ENCODE measurements at regions not wholly inside any gene's neighbourhood (a gene's known extent, or its start where the extent isn't known, plus 50 kb on each side); places are given as distances from the start of the nearest gene placed in this dataset.
A peak's percentile ranks its signal among the peaks of the same experiment; 100 is the strongest.

DNA sequence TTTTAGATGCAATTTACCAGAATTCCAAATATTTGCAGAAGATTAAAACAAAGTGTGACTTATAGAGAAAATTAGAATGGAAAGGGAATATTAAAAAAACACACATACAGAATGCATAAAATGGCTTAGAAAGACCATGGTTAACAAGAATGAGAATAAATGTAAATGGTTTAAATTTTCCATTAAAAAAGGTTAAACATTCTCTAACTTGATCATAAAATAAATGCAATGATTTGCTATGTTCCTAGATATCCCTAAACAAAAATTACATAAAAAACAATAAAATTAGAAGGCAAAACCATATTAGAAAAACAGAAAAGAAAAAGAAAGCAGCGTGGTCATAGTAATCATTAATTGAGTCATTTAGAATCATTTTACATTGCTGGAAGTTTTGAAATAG, 152.5 kb downstream of the TMEM38B start:
- TF ChIP-seq, protein P1, sequence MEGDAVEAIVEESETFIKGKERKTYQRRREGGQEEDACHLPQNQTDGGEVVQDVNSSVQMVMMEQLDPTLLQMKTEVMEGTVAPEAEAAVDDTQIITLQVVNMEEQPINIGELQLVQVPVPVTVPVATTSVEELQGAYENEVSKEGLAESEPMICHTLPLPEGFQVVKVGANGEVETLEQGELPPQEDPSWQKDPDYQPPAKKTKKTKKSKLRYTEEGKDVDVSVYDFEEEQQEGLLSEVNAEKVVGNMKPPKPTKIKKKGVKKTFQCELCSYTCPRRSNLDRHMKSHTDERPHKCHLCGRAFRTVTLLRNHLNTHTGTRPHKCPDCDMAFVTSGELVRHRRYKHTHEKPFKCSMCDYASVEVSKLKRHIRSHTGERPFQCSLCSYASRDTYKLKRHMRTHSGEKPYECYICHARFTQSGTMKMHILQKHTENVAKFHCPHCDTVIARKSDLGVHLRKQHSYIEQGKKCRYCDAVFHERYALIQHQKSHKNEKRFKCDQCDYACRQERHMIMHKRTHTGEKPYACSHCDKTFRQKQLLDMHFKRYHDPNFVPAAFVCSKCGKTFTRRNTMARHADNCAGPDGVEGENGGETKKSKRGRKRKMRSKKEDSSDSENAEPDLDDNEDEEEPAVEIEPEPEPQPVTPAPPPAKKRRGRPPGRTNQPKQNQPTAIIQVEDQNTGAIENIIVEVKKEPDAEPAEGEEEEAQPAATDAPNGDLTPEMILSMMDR (IDR thresholded peaks at IDR 0.05) = no peak
- DNase-seq (ENCODE audit: extremely low spot score, unreplicated experiment) = no peak
- Mint-ChIP-seq H3K4me3 (ENCODE audit: unreplicated experiment) (no peak overlapping the region), H3K4me1 (ENCODE audit: unreplicated experiment) (no peaks in the 10 kb centered on the region), H3K27ac (ENCODE audit: unreplicated experiment) (no peak overlapping the region), H3K36me3 (ENCODE audit: unreplicated experiment) (peaks cover 5% of the 10 kb centered on the region), H3K9me3 (ENCODE audit: unreplicated experiment) (peaks cover 8% of the 10 kb centered on the region), H3K27me3 (ENCODE audit: unreplicated experiment) (no peaks in the 10 kb centered on the region)

DNA sequence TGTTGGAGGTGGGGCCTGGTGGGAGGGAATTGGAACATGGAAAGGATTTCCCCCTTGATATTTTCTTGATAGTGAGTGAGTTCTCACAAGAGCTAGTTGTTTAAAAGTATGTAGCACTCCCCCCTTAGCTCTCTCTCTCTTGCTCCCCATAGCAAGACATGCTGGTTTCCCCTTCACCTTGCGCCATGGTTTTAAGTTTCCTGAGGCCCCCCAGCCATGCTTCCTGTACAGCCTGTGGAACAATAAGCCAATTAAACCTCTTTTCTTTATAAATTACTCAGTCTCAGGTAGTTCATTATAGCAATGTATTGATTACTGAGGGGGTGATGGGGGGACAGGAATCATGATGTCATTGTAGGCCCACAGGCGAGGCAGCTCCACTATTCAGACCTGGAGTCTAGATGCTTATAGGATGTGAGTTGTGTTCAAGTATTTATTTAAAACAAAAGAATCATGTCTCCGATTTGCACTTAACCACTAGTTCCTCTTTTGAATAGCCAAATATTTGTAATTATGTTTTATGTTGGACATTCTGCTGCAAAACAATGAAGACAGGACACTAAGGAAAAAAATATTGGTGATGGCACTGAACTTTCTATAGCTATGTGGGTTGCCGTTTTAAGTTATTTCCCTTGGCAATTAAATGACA, 156.6 kb downstream of the TMEM38B start:
- Mint-ChIP-seq H3K27ac (ENCODE audit: unreplicated experiment) (no peak overlapping the region), H3K36me3 (ENCODE audit: unreplicated experiment) (peaks cover 5% of the 10 kb centered on the region), H3K27me3 (ENCODE audit: unreplicated experiment) (no peaks in the 10 kb centered on the region), H3K4me3 (ENCODE audit: unreplicated experiment) (no peak overlapping the region), H3K4me1 (ENCODE audit: unreplicated experiment) (peaks cover 27% of the 10 kb centered on the region), H3K9me3 (ENCODE audit: unreplicated experiment) (peaks cover 12% of the 10 kb centered on the region)
- TF ChIP-seq, protein P1 (IDR thresholded peaks at IDR 0.05) = no peak
- DNase-seq (ENCODE audit: extremely low spot score, unreplicated experiment) = no peak

DNA sequence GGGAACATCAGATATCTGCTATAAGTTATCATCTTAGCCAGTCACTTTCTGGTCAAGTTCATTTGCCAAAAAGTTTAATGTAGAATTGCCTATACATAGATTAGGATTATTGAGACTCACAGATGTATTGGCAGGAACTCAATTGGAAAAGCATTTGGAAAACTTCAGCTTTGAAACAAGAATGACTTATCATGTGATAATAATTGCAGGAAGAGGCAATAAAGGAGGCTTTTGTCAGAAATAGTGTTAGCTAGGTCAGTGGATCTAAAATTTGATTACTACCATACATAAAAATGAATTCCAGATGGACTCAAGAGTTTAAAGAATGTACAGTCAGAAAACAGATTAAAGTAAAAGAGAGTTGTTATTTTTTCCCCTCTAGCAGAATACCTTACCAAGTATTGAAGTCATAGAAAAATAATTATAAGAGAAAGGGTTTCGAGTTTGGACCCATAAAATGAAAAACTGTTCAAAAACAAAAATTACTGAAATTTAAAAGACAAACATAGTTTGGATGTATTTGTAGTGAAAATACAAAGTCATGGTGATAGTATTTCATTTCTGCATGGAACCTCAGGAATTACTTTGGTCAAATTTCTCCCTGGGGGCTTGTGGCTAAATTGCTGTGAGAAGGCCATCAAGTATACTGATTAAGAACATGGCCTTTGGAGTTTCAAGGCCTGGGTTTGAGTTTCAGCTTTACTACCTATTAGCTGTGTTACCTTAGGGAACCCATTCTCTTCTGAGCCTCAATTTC, 159.9 kb downstream of the TMEM38B start:
- Mint-ChIP-seq H3K4me1 (ENCODE audit: unreplicated experiment) (peaks cover 45% of the 10 kb centered on the region), H3K9me3 (ENCODE audit: unreplicated experiment) (peaks cover 4% of the 10 kb centered on the region), H3K27ac (ENCODE audit: unreplicated experiment) (peak overlapping the region; percentile 56), H3K27me3 (ENCODE audit: unreplicated experiment) (no peaks in the 10 kb centered on the region), H3K4me3 (ENCODE audit: unreplicated experiment) (no peak overlapping the region), H3K36me3 (ENCODE audit: unreplicated experiment) (no peaks in the 10 kb centered on the region)
- TF ChIP-seq, protein P1 (IDR thresholded peaks at IDR 0.05) = no peak
- no peak for DNase-seq (ENCODE audit: extremely low spot score, unreplicated experiment)

DNA sequence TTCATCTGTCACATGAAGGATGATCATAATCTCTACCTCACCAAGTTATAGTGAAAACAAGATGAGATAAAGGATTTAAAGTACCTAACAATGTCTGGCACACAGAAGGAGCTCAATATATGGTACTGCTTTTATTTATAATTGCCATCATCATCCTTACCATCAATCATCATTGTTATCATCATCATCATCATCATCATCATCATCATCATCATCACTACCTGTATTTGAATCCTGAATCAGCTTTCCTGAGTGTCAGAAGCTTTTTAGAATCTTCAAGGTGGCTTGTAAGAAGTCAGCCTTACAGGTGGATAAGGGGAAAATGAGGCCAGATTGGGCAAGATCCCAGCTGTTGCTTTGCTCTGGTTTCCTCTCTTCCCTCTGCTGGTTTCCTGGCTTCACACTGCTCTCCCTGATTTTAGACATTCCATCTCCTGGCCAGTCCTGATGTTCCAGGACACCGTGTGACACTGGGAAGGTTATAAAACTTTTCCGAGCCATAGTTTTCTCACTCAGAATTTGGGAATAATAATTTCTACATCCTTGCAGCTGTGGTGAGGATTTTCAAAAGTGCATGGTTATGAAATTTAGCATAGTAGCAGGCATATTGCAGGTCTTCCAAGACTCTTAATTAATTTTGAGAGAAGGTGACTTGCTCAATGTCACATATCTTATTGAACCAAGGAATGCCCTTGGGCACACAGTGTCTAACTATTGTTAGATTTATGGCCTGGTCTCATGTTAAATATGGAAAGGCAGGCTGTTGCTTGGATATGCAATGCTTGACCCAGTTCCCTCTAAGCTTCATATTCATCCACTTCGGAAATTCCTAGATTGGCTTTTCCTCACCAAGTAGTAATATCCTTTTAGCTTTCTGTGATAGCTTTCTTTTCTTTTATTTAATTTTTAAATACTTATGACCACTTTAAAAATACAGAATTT, 160.7 kb downstream of the TMEM38B start:
- no peak for DNase-seq (ENCODE audit: extremely low spot score, unreplicated experiment)

More for the DNA sequence above, 160.7 kb downstream of the TMEM38B start:
- TF ChIP-seq, protein P1 (IDR thresholded peaks at IDR 0.05) = no peak
- H3K27ac Mint-ChIP-seq (ENCODE audit: unreplicated experiment) = no peak overlapping the region
- H3K4me3 Mint-ChIP-seq (ENCODE audit: unreplicated experiment) = no peak overlapping the region
- H3K9me3 Mint-ChIP-seq (ENCODE audit: unreplicated experiment) = peaks cover 4% of the 10 kb centered on the region
- H3K36me3 Mint-ChIP-seq (ENCODE audit: unreplicated experiment) = no peaks in the 10 kb centered on the region
- H3K27me3 Mint-ChIP-seq (ENCODE audit: unreplicated experiment) = no peaks in the 10 kb centered on the region
- H3K4me1 Mint-ChIP-seq (ENCODE audit: unreplicated experiment) = peaks cover 53% of the 10 kb centered on the region

Measured in osteocyte (in vitro differentiated cells).